ENCODE measurements at regions not wholly inside any gene's neighbourhood (a gene's known extent, or its start where the extent isn't known, plus 50 kb on each side); places are given as distances from the start of the nearest gene placed in this dataset.
"Not testable (repeated sequence)": the region's sequence is repeated elsewhere in the genome, so short reads cannot be mapped to it uniquely, and the experiment has no call there.

- TF ChIP-seq, protein P1, sequence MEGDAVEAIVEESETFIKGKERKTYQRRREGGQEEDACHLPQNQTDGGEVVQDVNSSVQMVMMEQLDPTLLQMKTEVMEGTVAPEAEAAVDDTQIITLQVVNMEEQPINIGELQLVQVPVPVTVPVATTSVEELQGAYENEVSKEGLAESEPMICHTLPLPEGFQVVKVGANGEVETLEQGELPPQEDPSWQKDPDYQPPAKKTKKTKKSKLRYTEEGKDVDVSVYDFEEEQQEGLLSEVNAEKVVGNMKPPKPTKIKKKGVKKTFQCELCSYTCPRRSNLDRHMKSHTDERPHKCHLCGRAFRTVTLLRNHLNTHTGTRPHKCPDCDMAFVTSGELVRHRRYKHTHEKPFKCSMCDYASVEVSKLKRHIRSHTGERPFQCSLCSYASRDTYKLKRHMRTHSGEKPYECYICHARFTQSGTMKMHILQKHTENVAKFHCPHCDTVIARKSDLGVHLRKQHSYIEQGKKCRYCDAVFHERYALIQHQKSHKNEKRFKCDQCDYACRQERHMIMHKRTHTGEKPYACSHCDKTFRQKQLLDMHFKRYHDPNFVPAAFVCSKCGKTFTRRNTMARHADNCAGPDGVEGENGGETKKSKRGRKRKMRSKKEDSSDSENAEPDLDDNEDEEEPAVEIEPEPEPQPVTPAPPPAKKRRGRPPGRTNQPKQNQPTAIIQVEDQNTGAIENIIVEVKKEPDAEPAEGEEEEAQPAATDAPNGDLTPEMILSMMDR (IDR thresholded peaks at IDR 0.05; ENCODE audit: partially characterized antibody, unreplicated experiment), result no peak
- H3K27ac Mint-ChIP-seq (ENCODE audit: unreplicated experiment), result no peak overlapping the region
- H3K36me3 Mint-ChIP-seq (ENCODE audit: unreplicated experiment), result no peaks in the 10 kb centered on the region
- H3K4me1 Mint-ChIP-seq (ENCODE audit: low read depth, unreplicated experiment), result no peaks in the 10 kb centered on the region
- DNase-seq, result no peak
- H3K4me3 Mint-ChIP-seq (ENCODE audit: unreplicated experiment), result no peak overlapping the region
- H3K9me3 Mint-ChIP-seq (ENCODE audit: unreplicated experiment), result no peaks in the 10 kb centered on the region
- no peaks in the 10 kb centered on the region for H3K27me3 Mint-ChIP-seq (ENCODE audit: unreplicated experiment)
Observed at GRCh38 chr14:45766247-45766646, 513.2 kb upstream of the MIS18BP1 start.

- TF ChIP-seq, protein P1 (IDR thresholded peaks at IDR 0.05; ENCODE audit: partially characterized antibody, unreplicated experiment), result no peak
- Mint-ChIP-seq H3K4me1 (ENCODE audit: low read depth, unreplicated experiment) (no peaks in the 10 kb centered on the region), H3K9me3 (ENCODE audit: unreplicated experiment) (peaks cover 6% of the 10 kb centered on the region), H3K36me3 (ENCODE audit: unreplicated experiment) (peaks cover 8% of the 10 kb centered on the region), H3K4me3 (ENCODE audit: unreplicated experiment) (no peak overlapping the region), H3K27ac (ENCODE audit: unreplicated experiment) (no peak overlapping the region), H3K27me3 (ENCODE audit: unreplicated experiment) (peaks cover 2% of the 10 kb centered on the region)
- DNase-seq, result no peak
Observed at GRCh38 chr14:45757655-45758054, 504.7 kb upstream of the MIS18BP1 start.

DNA sequence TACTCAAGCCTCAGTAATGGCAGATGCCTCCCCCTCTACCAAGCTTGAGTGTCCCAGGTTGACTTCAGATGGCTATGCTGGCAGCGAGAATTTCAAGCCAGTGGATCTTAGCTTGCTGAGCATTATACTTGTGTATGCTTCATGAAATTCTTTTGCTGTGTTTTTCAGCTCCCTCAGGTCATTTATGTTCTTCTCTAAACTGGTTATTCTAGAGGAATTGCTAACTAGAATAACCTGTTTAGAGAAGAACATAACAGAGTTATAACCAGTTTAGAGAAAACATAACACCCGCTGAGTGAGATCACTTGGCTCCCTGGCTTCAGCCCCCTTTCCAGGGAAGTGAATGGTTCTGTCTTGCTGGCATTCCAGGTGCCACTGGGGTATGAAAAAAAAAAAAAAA is 503.4 kb upstream of the MIS18BP1 start:
- DNase-seq; H3K4me1 Mint-ChIP-seq (ENCODE audit: low read depth, unreplicated experiment); H3K9me3 Mint-ChIP-seq (ENCODE audit: unreplicated experiment); H3K27me3 Mint-ChIP-seq (ENCODE audit: unreplicated experiment); H3K36me3 Mint-ChIP-seq (ENCODE audit: unreplicated experiment); H3K27ac Mint-ChIP-seq (ENCODE audit: unreplicated experiment); H3K4me3 Mint-ChIP-seq (ENCODE audit: unreplicated experiment): not testable (repeated sequence)

DNA sequence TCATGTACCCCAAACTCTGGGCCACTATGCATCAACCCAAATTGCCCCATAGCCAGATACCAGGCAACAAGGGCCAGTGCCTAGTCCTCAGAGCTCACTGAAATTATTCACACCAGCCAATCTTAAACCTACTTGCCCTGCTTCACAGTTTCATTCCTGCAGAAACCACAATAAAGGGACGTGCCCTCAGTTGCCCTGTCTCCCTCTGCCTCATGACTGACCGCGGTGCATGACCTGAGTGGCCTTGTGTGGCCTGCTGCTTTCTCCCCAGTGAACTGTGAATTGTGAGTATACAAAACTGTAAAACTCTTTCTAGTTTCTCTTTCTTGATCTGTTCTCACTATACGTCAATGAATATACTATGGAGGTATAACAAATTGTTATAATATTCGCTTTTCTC is 490.9 kb upstream of the MIS18BP1 start:
- TF ChIP-seq, protein P1 (IDR thresholded peaks at IDR 0.05; ENCODE audit: partially characterized antibody, unreplicated experiment), result no peak
- Mint-ChIP-seq H3K9me3 (ENCODE audit: unreplicated experiment) (no peaks in the 10 kb centered on the region), H3K27me3 (ENCODE audit: unreplicated experiment) (no peaks in the 10 kb centered on the region), H3K4me3 (ENCODE audit: unreplicated experiment) (no peak overlapping the region), H3K4me1 (ENCODE audit: low read depth, unreplicated experiment) (no peaks in the 10 kb centered on the region), H3K36me3 (ENCODE audit: unreplicated experiment) (no peaks in the 10 kb centered on the region), H3K27ac (ENCODE audit: unreplicated experiment) (no peak overlapping the region)
- no peak for DNase-seq

DNA sequence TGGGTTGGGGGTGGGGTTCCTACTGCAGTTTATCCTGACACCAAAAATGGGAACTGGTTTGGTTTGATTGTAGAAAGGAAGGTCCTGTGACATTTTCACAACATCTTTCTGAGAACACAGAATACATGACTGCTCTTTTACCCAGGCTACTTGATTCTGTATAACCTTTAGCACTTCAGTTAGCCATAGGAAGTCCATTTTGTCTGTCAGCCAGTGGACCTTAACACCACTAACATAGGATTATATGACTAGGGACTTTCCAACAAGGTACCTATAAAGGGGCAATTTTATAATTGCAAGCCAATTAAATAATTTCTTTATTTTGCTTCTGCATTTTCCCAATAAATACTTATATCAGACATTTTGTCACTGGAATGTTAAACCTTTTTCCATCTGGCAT is 489.2 kb upstream of the MIS18BP1 start:
- TF ChIP-seq, protein P1 (IDR thresholded peaks at IDR 0.05; ENCODE audit: partially characterized antibody, unreplicated experiment), result no peak
- Mint-ChIP-seq H3K27ac (ENCODE audit: unreplicated experiment) (no peak overlapping the region), H3K4me1 (ENCODE audit: low read depth, unreplicated experiment) (no peaks in the 10 kb centered on the region), H3K9me3 (ENCODE audit: unreplicated experiment) (no peaks in the 10 kb centered on the region), H3K27me3 (ENCODE audit: unreplicated experiment) (no peaks in the 10 kb centered on the region), H3K36me3 (ENCODE audit: unreplicated experiment) (no peaks in the 10 kb centered on the region), H3K4me3 (ENCODE audit: unreplicated experiment) (no peak overlapping the region)
- no peak for DNase-seq
